SU-DHL-6 (cell line): ENCODE measurements at regions not wholly inside any gene's neighbourhood (a gene's known extent, or its start where the extent isn't known, plus 50 kb on each side); places are given as distances from the start of the nearest gene placed in this dataset.

Source experiments
- EZH2phosphoT487 ChIP-seq: fragments of 200-600 bp; sonication (generic), shearing (Covaris generic); conservative IDR thresholded peaks from 2 replicates; pipeline ENCODE4 v1.6.1; 2018; ENCODE audit warnings: mild to moderate bottlenecking, antibody characterized with exemption, low read length, moderate library complexity, mixed read lengths
- TF ChIP-seq, protein P1 (sequence below): fragments of 200-600 bp; sonication (generic); IDR thresholded peaks from one replicate; pipeline ENCODE4 v1.5.1; 2017; ENCODE audit warnings: antibody characterized with exemption, mild to moderate bottlenecking, low read length, moderate library complexity; ENCODE audit not compliant: insufficient read depth, poor library complexity, severe bottlenecking

GRCh38 chr4:63233671-63234070 is 1175.6 kb downstream of the TECRL start:
- no peak for TF ChIP-seq EZH2phosphoT487
- TF ChIP-seq, protein P1, sequence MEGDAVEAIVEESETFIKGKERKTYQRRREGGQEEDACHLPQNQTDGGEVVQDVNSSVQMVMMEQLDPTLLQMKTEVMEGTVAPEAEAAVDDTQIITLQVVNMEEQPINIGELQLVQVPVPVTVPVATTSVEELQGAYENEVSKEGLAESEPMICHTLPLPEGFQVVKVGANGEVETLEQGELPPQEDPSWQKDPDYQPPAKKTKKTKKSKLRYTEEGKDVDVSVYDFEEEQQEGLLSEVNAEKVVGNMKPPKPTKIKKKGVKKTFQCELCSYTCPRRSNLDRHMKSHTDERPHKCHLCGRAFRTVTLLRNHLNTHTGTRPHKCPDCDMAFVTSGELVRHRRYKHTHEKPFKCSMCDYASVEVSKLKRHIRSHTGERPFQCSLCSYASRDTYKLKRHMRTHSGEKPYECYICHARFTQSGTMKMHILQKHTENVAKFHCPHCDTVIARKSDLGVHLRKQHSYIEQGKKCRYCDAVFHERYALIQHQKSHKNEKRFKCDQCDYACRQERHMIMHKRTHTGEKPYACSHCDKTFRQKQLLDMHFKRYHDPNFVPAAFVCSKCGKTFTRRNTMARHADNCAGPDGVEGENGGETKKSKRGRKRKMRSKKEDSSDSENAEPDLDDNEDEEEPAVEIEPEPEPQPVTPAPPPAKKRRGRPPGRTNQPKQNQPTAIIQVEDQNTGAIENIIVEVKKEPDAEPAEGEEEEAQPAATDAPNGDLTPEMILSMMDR = no peak
